DND-41 (cell line): ENCODE measurements at regions not wholly inside any gene's neighbourhood (a gene's known extent, or its start where the extent isn't known, plus 50 kb on each side); places are given as distances from the start of the nearest gene placed in this dataset.

Source experiments
- CTCF ChIP-seq: IDR thresholded peaks from 2 replicates; pipeline ENCODE4 v1.5.1; 2012; ENCODE audit warnings: borderline replicate concordance, low read length, moderate library complexity, mild to moderate bottlenecking; ENCODE audit not compliant: poor library complexity, severe bottlenecking; ENCODE audit errors: extremely low read depth
- EZH2 ChIP-seq: IDR thresholded peaks from 3 replicates; pipeline ENCODE4 v1.6.1; 2012; ENCODE audit warnings: borderline replicate concordance, low read depth, mild to moderate bottlenecking, moderate library complexity, low read length, inconsistent platforms; ENCODE audit not compliant: severe bottlenecking

GRCh38 chr5:104736073-104736472 is 1173.5 kb upstream of the NUDT12 start:
- no peak for TF ChIP-seq CTCF
- no peak for TF ChIP-seq EZH2
